ENCODE measurements at regions not wholly inside any gene's neighbourhood (a gene's known extent, or its start where the extent isn't known, plus 50 kb on each side); places are given as distances from the start of the nearest gene placed in this dataset.
"Not testable (repeated sequence)": the region's sequence is repeated elsewhere in the genome, so short reads cannot be mapped to it uniquely, and the experiment has no call there.

- DNase-seq = no peak
Observed at GRCh38 chr1:80363689-80364475, 1357.4 kb upstream of the ADGRL4 start.

GRCh38 chr1:80359666-80360065 is 1353.1 kb upstream of the ADGRL4 start:
- no peak for DNase-seq

GRCh38 chr1:80349218-80349617 is 1342.7 kb upstream of the ADGRL4 start:
- no peak for DNase-seq

- no peak for DNase-seq
Observed at GRCh38 chr1:80341021-80341420, 1334.5 kb upstream of the ADGRL4 start.

- no peak for DNase-seq
Observed at GRCh38 chr1:80318108-80318507, 1311.6 kb upstream of the ADGRL4 start.

- no peak for DNase-seq
Observed at GRCh38 chr1:80310703-80311245, 1304.2 kb upstream of the ADGRL4 start.

- DNase-seq = no peak
Observed at GRCh38 chr1:80305466-80305865, 1298.9 kb upstream of the ADGRL4 start.

- DNase-seq = no peak
Observed at GRCh38 chr1:80293818-80294217, 1287.3 kb upstream of the ADGRL4 start.

GRCh38 chr1:80288750-80289149 is 1282.2 kb upstream of the ADGRL4 start:
- DNase-seq = not testable (repeated sequence)

- DNase-seq = no peak
Observed at GRCh38 chr1:80282536-80282935, 1276.0 kb upstream of the ADGRL4 start.

- no peak for DNase-seq
Observed at GRCh38 chr1:80278936-80279335, 1272.4 kb upstream of the ADGRL4 start.

GRCh38 chr1:80274256-80274655 is 1267.7 kb upstream of the ADGRL4 start:
- DNase-seq = no peak

GRCh38 chr1:80272495-80272894 is 1266.0 kb upstream of the ADGRL4 start:
- DNase-seq = no peak

- no peak for DNase-seq
Observed at GRCh38 chr1:80258659-80259058, 1252.1 kb upstream of the ADGRL4 start.

GRCh38 chr1:80251591-80251990 is 1245.1 kb upstream of the ADGRL4 start:
- no peak for DNase-seq

- no peak for DNase-seq
Observed at GRCh38 chr1:80251171-80251570, 1244.6 kb upstream of the ADGRL4 start.

- no peak for DNase-seq
Observed at GRCh38 chr1:80250573-80251168, 1244.1 kb upstream of the ADGRL4 start.

GRCh38 chr1:80249699-80250098 is 1243.2 kb upstream of the ADGRL4 start:
- DNase-seq = no peak

GRCh38 chr1:80248886-80249285 is 1242.4 kb upstream of the ADGRL4 start:
- DNase-seq = no peak

GRCh38 chr1:80245813-80246212 is 1239.3 kb upstream of the ADGRL4 start:
- no peak for DNase-seq

- DNase-seq = no peak
Observed at GRCh38 chr1:80244372-80244771, 1237.8 kb upstream of the ADGRL4 start.

- no peak for DNase-seq
Observed at GRCh38 chr1:80241566-80241965, 1235.0 kb upstream of the ADGRL4 start.

- DNase-seq = no peak
Observed at GRCh38 chr1:80225510-80225909, 1219.0 kb upstream of the ADGRL4 start.

- DNase-seq = no peak
Observed at GRCh38 chr1:80221319-80221718, 1214.8 kb upstream of the ADGRL4 start.
